Cardiac septum (tissue), 1 donor: ENCODE measurements at regions not wholly inside any gene's neighbourhood (a gene's known extent, or its start where the extent isn't known, plus 50 kb on each side); places are given as distances from the start of the nearest gene placed in this dataset.
"Not testable (repeated sequence)": the region's sequence is repeated elsewhere in the genome, so short reads cannot be mapped to it uniquely, and the experiment has no call there.

ENCODE experiments used
- DNase-seq: peaks from one replicate; pipeline ENCODE4 v3.0.0-alpha.2; 2020; ENCODE audit warnings: low spot score
- intact Hi-C: fragments of 100-400 bp; cut with DNase I; formaldehyde crosslinking; loops from one replicate; pipeline ENCODE4 v1.14.0; 2022
- donor health status: DM: no; HTN: no; CAD: no.

DNA sequence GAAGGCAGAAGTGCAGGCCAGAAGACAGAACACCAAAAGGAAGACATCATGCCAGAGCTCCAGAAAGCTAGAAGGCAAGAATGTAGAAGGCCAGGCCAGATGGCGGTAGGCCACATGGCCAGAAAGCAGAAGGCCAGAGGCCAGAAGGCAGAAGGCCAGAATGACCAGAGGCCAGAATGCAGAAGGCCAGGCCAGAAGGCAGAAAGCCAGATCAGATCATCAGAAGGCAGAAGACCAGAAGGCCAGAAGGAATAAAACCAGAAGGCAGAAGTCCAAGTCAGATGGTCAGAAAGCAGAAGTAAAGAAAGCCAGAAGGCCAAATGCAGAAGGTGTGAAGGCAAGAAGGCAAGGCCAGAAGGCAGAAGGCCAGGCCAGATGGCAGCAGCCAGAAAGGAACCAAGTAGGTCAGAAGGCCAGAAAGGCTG is 185.0 kb downstream of the TUBA3C start:
- intact Hi-C loops, result no loop called here
- no peak for DNase-seq

DNA sequence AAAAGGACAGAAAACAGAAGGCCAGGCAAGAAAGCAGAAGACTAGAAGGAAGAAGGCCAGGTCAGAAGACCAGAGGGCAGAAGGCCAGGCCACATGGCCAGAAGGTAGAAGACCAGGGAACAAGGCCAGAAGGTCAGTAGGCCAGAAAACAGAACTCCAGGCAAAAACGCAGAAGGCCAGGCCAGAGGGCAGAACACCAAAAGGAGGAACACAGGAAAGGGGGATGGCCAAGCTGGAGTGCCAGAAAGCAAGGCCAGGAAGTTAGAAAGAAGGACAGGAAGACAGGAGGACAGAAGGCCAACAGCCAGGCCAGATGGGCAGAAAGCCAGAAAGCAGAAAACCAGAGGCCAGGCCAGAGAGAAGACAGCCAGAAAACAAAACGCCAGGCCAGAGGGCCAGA is 185.4 kb downstream of the TUBA3C start:
- intact Hi-C loops, result no loop called here
- DNase-seq, result no peak

DNA sequence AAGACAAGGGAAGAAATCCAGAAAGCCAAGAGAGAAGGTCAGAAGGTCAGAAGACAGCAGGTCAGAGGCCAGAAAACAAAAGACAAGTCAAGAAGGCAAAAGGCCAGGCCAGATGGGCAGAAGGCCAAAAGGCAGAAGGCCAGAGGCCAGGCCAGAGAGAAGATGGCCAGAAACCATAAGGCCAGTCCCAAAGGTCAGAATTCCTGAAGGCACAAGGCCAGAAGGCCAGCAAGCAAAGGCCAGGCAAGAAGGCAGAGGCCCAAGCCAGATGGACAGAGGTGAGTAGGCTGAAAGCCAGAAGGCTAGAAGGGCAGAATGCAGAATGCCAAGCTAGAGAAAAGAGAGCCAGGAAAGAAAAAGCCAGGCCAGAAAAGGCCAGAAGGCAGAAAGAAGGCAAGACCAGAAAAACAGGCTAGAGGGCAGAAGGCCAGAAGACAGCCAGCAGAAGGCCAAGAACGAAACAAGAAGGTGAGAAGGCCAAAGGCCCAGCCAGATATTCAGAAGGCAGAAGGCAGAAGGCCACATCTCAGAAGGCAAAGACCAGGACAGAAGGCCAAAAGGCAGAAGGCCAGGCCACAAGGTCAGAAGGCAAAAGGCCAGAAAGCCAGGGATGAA is 186.3 kb downstream of the TUBA3C start:
- intact Hi-C loops, result no loop called here
- no peak for DNase-seq

DNA sequence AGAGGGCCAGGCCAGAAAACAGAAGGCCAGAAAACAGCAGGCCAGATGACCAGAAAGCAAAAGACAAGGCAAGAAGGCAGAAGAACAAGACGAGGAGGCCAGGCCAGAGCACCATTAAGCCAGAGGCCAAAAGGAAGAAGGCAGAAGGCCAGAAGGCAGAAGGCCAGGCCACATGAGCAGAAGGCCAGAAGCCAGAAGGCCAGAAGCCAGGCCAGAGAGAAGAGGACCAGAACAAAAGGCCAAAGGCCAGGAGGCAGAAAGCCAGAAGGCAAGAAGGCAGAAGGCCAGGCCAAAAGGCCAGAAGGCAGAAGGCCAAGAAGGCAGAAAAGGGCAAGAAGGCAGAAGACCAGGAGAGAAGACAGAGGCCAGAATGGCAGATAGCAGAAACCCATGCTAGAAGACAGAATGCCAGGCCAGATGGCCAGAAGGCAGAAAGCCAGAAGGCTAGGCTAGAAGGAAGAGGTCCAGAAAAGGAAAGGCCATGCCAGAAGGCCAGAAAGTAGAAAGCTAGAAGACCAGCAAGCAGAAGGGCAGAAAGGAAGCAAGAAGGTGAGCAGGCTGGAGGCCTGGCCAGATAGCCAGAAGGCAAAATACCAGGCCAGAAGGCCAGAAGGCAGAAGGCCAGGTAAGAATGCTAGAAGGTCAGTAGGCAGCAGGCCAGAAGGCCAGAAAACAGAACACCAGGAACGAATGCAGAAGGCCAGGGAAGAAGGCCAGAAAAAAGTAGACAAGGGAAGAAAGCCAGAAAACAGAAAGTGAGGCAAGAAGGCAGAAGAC is 187.6 kb downstream of the TUBA3C start:
- intact Hi-C loops, result no loop called here
- no peak for DNase-seq

DNA sequence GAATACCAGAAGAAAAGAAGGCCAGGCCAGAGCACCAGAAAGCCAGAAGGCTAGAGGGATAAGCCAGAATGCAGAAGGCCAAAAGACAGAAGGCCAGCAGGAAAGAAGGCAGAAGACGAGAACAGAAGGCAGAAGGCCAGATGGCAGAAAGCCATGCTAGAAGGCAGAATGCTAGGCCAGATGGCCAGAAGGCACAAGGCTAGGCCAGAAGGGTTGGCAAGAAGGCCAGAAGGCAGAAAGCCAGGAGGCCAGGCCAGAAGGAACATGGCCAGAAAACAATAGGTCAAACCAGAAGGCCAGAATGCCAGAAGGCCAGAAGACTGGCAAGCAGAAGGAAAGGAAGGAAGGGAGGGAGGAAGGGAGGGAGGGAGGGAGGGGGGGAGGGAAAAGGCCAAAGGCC is 188.8 kb downstream of the TUBA3C start:
- intact Hi-C loops, result no loop called here
- no peak for DNase-seq

DNA sequence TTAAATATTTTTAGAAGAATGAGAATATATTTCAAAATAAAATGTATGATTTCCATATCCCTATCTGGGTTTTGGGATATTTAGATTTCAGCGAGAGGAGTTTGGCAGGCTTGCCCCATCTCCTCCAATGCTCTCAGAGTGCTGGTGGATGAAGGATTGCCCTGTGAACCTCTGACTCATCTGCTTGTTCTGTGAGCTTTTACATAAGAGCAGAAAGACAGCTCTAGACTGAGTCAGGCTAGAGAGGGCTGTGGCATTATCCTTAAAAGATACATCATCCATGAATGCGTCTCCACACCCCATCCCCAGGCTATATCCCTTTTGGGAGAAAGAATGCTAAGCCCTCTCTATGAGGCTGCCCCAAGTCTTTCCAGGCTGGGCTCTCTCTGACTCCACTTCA is 190.6 kb downstream of the TUBA3C start:
- DNase-seq, result no peak
- intact Hi-C loops, result no loop called here

DNA sequence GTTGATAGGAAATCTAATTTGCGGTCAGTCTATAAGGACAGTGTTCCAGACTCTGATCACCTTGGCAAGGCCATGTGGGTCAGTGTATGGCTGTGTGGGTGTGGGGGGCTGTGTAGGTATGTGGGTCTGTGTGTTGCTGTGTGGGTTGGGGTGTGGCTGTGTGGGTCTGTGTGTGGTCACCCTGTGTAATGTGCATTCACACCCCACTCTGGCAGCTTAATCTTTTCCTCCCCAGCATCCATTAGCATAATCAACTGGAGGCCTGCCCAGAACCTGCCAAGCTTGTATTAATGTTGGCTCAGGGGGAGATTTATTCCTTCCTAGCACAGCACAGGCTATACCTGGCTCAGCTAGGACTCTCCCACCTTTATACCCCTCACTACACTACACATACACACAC is 203.2 kb downstream of the TUBA3C start:
- intact Hi-C loops, result no loop called here
- DNase-seq, result no peak

DNA sequence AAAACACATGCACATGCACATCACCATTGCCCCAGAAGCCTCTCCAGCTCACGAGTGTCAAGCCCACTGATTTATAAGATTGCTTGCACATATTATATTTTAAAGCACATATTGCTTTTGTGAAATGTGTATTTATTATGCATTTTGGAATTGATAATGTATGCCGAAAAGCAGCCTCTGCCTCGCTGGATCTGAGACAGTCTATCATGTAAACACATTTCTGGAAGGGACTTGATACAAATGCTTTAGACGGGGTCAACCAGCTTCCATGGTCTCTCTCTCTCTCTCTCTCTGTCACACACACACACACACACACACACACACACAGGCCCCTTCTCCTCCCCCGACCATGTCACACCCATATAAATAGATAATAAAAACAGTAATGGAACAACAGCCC is 203.8 kb downstream of the TUBA3C start:
- intact Hi-C loops, result no loop called here
- no peak for DNase-seq

DNA sequence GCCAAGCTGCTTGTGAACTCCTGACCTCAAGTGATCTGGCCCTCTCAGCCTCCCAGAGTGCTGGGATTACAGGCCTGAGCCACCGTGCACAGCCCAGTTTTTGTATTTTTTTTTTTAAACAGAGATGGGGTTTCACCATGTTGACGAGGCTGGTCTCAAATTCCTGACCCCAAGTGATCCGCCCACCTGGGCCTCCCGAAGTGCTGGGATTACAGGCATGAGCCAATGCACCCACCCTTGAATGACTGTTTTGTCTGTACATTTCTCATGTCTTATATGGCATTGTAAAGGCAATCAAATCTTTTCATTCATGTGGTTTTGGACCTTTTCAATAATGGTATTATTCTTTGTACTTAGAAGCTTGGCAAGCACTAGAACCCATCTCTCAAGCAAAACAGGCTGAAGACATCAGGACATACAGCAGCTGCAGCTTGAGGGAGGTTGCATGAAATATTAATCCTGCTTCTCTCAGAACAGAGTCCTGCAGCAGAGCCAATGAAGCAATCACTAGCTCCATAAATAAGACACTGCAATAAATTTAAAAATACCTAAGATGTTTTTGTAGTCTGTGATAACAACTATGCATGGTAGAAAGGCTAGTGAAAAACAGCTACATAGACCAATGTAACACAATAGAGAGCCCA is 209.9 kb downstream of the TUBA3C start:
- no peak for DNase-seq
- intact Hi-C loops, result no loop called here

DNA sequence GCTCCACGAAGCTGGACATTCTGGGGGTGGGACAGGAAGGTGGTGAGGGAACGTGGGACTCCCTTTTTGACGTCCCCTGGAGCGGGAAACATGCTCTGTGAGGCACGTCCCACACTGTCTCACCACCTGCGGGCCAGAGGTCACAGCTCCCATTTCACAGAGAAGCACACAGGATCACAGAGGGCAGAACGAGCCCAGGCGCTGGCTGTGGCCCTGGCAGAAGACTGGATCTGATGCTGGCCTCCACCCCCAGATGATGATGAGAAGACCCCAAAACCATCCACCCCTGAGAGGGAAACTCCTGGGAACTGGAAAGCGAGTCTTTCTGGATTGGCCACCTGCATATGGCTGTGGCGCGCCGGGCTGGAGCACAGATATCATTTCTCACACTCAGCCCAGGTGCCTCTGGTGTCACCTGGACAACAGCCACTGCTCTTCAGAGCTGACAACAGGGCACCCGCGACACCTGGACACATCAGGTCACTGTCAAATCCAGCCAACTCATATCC is 216.2 kb downstream of the TUBA3C start:
- DNase-seq, result peak; percentile 68
- intact Hi-C loops, result no loop called here

DNA sequence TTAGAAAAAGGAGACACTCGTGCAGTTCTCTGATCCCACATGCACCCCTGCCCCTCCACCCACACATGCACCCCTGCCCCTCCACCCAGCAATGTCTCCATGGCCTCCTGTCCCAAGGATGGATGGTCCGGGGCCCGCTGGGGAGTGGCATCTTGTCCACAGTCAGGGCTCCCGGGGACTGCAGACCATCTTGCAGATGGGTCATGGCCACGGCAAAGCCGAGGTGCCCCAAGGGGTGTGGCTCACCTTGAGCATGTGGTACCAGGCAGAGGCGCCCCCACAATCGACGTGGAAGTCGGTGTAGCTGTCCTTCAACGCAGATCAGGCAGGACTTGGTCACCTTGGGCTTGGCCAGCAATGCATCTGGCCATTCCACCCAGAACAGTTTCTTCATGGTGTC is 216.7 kb downstream of the TUBA3C start:
- intact Hi-C loops, result no loop called here
- DNase-seq, result no peak

DNA sequence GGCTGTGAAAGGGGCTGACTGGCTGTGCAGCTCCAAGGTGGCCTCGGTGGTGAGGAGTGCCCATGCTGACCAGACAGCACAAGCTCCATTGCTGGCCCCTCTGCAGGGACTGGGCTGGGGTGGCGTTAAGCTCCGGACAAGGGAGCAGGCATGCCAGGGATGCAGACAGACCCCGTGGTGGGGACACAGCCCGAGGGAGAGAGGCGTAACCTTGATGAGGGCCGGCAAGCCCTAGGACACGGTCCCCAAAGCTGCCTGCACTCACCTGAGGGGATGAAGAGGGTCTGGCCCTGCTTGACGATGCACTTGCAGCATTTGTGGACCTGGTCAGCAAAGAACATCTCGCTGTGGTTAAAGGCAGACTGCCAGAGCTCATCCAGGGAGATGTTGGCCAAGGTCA is 217.9 kb downstream of the TUBA3C start:
- intact Hi-C loops, DNase-seq: not testable (repeated sequence)

DNA sequence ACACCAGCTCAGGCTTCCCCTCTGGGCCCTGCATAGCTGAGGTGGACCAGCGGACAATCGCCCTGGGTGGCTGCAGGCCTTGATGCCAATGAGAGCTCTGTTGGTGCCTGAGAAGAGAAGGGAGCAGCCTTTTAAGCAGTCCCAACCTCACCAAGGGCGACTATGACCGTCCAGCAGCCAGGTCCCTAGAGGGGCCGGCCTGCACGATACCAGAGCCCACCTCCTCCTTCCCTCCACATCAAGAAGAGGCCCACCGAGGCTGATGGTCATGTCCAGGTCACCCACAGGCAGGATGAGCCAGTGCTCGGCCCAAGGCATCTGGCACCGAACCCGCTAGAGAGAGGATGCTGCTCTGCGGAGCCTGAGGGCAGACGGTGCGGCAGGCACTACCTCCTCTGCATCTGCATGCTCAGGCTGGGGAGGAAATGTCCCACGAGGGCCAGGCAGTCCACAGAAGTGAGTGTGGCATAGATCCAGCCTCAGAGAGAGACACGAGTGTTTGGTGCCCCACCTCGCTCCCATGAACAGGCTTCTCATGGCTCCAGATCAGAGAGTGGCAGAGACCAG is 219.4 kb downstream of the TUBA3C start:
- intact Hi-C loops, result no loop called here
- DNase-seq, result no peak

DNA sequence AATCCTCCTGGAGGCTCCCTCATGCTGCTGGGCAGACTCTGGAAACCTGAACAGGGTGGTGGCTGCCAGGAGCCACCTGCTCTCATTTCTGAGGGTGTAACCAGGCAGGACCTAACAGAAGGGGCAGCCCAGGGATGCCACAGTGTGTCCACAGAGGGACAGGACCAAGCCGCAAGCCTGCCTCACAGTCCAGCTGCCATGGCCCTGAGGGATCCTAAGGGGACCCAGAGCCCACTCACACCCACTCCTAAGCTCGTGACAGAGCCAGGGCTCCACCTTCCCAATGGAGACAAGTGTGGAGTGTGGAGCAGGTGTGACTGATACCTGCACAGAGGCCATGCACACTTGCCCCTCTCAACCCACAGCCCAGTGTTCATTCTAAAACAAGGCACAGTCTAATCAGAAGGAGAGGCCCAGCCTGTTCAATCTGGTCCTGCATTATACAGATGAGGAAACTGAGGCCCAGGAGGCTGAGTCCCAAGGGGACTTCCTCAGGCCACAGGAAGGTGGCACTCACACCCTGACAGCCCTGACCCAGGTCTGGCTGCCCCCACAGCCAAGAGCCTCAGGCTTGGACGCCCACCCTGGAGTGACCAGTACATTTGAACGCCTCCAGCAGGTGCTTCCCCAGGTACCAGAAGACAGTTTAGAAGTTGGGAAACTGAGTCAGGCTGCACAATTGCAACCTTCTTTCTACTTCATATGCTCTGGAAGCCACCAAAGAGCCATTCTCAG is 220.1 kb downstream of the TUBA3C start:
- intact Hi-C loops, result no loop called here
- DNase-seq, result no peak

DNA sequence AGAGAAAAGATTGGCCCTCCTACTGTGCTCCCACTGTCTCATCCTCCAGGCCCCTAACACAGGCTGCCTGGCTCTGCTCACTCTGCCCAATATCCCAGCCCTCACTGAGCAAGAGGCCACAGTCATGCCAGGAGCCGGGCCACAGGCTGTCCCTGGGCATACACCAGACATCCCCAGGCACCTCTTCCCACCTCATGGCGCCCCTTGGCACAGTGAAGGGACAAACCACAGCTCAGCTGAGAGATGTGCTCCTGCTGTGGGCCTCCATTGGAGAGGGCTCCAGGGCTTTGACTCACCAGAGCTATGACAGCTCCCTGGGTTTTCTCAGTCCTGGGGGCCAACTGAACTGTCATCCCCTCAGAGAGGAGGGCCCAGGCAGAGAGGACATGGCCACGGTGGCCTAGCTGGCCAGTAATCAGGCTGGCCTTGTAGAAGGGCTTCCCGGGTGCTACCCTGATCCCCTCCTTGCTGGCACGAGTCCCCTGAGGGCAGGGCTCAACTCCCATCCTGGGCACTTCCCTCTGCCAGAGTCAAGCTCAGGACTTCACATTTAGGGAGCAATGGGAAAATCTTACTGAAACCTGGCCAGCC is 220.9 kb downstream of the TUBA3C start:
- intact Hi-C loops, result no loop called here

DNA sequence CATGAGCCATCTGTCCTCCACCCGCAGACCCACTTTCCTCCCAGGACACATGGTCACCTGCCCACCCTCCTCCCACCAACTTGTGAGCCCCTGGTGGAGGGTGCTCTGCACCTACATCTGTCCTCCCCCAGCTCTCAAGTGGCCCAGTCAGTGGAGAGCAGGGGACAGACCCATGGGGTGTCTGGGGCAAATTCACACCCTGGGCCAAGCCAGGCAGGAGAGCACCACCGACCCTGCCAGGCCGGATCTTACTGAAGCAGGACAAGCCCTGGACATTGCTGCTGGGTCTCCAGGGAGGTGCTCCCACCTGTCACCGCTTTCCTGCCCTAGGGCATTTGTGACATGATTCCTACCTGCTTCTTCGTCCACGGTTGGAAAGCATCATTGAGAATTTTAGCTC is 221.6 kb downstream of the TUBA3C start:
- intact Hi-C loops, result no loop called here
- peak; percentile 67 for DNase-seq

More for the DNA sequence above, 220.9 kb downstream of the TUBA3C start:
- no peak for DNase-seq

DNA sequence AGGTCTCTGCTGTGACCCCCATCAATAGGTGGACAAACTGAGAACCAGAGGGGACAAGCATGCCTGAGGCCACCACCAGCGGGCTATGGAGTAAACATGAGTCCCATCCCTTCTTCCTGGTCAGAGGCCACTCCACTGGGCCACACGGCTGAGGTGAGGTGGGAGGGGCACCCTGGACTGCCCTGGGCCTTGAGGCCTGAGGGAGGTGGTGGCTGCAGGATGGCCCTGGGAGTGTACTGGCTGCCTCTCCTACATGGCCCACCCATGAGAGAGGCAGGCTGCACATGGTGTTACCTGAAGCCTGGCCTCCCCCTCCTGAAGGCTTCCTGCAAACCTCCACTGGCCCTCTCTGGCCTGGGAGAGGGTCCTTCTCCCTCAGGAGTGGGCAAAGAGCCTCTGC is 222.4 kb downstream of the TUBA3C start:
- intact Hi-C loops, result no loop called here
- DNase-seq, result no peak

DNA sequence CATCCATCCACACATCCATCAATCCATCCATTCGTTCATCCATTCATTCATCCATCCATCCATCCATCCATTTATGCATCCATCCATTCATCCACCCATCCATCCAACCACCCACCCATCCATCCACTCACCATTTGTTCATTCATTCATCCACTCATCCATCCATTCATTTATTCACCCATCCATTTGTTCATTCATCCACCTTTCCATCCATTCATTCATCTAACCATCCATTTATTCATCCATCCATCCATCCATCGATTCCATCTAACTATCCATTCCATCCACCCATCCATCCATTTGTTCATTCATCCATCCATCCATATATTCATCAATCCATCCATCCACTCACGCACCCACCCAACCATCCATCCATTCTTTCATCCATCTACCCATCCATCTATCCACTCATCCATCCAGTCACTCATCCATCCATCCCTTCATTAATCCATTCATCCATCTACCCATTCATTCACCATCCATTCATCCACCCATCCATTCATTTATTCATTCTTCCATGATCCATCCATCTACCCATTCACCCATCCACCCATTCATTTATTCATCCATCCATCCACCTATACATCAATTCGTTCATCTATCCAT is 225.0 kb downstream of the TUBA3C start:
- DNase-seq, result no peak
- intact Hi-C loops, result no loop called here

DNA sequence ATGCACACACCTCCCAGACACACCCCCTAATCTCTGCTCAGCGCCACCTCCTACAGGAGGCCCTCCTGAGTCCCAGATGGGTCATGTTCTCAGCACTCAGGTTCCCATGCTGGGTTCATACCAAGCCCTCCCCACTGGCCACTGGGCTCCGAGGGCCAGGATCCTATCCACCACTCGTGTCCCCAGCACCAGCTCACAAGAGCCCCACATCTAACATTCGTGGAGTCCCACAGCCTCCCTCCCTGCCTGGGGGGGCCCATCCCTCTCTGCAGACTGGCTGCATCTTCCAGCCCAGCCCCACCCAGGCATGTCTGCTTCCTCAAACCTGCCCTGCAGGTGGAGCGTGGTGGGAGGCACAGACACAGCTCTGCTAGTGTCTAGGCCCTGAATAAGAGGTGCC is 227.4 kb downstream of the TUBA3C start:
- intact Hi-C loops, result no loop called here
- DNase-seq, result no peak
